Neural progenitor cell (in vitro differentiated cells): ENCODE measurements at regions not wholly inside any gene's neighbourhood (a gene's known extent, or its start where the extent isn't known, plus 50 kb on each side); places are given as distances from the start of the nearest gene placed in this dataset.
"Not testable (repeated sequence)": the region's sequence is repeated elsewhere in the genome, so short reads cannot be mapped to it uniquely, and the experiment has no call there.

Experiments used
- CTCF ChIP-seq: fragments of 200-600 bp; sonication (generic); IDR thresholded peaks from 2 replicates; pipeline ENCODE4 v1.5.1; 2017; ENCODE audit warnings: antibody characterized with exemption, mild to moderate bottlenecking
- EZH2 ChIP-seq: fragments of 200-600 bp; sonication (generic); IDR thresholded peaks from 2 replicates; pipeline ENCODE4 v1.6.1; 2017; ENCODE audit warnings: antibody characterized with exemption, mild to moderate bottlenecking, moderate library complexity
- EZH2phosphoT487 ChIP-seq: fragments of 200-600 bp; sonication (generic); IDR thresholded peaks from 2 replicates; pipeline ENCODE4 v1.6.1; 2017; ENCODE audit warnings: antibody characterized with exemption

- TF ChIP-seq EZH2phosphoT487, CTCF, EZH2: not testable (repeated sequence)
These were observed 612.4 kb upstream of the GBE1 start for GRCh38 chr3:82373833-82374232.
